GF-D8 (cell line): ENCODE measurements at regions not wholly inside any gene's neighbourhood (a gene's known extent, or its start where the extent isn't known, plus 50 kb on each side); places are given as distances from the start of the nearest gene placed in this dataset.

Source experiments
- DNase-seq: peaks from one replicate; lab custom pipeline; 2025; lab: John Stamatoyannopoulos, UW

DNA sequence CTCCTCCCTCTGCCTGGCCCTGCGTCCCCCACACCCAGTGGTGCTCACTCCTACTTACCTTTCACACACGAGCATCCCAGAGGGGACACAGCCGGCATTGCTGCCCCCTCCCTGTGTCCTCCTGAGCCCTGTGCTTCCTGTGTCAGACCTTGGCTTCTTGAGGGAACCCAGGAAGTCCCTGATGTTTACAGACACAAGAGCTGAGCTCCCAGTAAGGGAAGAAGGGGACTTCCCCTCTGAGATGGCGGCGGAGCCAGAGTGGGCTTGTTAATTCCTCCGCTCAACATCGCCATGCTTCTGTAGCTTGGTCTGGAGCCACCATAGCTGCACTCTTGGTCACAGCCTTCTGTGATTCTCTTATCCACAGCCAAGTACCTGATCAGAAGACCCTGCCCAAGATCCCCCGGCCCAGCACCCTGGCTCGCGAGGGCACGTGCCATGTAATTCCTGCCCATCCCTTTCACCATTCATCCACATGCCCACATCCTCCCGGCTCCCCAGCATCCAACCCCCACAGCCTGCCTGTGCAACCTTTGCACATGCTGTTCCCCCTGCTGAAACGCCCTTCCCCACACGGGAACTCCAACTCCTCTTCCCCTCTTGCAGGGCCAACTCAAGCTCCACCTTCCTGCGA lies 127.4 kb upstream of the FOXF1 start:
- DNase-seq = no peak

DNA sequence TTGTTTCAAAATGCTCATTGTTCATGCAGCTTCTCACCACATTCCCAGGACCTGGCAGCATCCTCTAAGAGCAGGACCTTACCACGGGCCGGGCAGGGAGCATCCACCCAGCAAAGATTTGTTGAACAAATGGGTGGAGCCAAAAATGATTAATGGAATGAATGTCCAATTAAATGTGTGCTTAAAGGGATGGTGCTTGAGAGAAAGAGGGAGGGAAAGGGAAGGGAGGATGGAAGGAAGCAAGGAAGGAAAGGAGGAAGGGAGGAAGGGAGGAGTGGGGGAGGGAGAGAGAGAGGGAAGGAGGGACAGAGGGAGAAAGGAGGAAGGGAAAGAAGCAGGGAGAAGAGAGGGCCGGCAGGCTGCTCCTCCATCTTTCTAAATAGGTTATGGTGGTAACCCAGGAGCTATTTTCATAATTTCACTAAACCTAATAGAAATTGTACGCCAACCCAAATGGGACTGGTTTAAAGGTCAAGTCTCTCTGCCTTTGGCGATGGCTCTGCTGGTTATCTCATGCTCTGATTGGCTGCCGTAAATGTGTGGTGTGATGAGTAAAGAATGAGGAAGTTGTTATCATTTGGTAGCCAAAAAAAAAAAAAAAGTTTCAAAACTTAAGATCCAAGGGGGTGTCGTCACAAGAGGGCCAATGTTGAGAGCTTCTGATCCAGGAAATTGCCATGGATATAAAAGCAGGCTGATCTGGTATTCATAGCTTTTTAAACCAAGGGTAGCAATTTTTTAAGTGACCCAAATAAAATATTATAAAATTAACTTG lies 126.7 kb upstream of the FOXF1 start:
- DNase-seq = no peak

DNA sequence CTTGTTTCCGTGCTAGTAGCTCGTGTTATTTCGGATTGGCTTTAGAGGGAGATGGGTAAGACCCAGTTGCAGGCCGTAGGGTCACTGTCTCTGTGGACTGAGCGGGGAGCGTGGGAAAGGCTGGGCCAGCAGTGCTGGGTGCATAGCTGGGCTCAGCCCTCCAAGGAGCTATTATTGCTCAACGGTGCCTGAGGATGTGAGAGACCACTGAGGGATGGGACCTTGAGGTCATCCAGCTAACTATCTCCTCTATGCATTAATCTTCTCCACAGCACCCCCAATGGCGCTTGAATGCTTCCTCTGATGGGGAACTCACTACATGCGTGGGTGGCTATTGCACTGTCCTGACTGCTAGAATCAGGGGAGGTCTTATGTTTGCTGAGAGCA lies 126.1 kb upstream of the FOXF1 start:
- no peak for DNase-seq

DNA sequence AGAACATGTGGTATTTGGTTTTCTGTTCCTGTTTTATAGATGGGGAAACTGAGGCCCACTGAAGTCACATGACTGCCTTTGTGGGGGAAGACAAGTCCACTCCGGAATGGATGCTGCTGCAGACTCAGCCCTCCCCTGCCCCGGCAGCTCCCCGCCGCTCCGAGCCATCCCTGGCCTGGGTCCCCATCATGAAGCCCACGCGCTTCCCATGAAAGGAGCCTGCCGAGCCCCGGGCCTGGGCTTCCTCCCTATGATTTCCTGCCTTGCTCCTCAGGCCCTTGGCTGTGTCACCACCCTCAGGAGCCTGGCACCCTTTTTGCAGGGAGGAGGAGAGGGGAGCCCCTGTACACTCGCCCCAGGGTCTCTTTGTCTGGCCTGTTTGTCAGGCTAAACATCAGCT lies 125.3 kb upstream of the FOXF1 start:
- DNase-seq = no peak

DNA sequence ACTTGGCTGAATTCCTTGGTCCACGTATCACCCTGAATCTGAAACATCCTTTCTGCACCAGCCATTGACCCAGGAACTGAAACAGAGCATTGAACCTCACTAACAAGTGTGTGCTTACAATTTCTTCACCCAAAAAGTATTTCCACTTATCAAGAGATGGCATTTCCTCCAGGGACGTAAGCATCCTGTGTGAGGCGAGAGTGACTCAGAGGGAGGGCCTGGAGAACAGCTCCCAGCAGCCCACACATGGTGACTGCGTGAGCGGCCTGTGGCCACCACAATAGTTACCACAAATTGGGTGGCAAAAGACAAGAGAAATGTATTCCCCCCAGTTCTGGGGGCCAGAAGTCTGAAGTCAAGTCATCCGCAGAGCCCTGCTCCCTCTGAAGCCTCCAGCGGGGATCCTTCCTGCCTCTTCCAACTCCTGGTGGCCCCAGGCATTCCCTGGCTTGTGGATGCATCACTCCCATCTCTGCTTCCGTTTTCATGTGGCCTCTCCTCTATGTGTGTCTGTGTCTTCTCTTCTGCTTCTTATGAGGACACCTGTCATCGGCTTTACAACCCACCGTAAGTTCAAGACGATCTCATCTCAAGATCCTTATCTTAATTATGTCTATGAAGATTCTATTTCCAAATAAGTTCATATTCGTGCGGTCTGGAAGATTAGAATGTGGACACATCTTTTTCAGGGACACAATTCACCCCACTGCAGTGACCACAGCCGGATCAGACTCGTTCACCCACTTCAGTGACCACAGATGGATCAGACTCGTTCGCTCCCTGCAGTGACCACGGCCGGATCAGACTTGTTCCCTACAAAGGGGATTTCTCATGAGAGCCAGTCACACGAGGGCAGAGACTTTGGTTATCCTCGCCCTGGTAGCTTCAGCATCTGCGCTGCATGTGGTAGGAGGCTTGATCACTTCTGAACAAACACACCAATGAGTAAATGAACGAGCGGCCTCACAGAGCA lies 122.6 kb upstream of the FOXF1 start:
- no peak for DNase-seq

DNA sequence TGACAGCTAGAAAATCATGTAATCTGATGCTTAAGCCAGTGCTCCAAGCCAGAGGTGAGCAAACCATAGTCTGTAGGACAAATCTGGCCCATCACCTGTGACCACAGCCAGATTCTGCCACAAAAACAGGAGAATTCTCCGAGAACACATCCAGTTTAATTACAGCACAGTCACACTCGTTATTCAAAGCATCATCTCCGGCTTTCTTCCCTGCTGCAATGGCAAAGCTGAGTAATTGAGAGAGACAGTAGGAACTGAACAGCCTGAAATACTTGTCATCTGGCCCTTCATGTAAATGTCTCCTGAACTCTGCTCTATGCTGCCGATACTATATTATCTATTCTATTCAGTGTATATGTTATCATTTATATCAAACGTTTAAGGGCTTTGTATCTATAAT lies 121.4 kb upstream of the FOXF1 start:
- DNase-seq = no peak

DNA sequence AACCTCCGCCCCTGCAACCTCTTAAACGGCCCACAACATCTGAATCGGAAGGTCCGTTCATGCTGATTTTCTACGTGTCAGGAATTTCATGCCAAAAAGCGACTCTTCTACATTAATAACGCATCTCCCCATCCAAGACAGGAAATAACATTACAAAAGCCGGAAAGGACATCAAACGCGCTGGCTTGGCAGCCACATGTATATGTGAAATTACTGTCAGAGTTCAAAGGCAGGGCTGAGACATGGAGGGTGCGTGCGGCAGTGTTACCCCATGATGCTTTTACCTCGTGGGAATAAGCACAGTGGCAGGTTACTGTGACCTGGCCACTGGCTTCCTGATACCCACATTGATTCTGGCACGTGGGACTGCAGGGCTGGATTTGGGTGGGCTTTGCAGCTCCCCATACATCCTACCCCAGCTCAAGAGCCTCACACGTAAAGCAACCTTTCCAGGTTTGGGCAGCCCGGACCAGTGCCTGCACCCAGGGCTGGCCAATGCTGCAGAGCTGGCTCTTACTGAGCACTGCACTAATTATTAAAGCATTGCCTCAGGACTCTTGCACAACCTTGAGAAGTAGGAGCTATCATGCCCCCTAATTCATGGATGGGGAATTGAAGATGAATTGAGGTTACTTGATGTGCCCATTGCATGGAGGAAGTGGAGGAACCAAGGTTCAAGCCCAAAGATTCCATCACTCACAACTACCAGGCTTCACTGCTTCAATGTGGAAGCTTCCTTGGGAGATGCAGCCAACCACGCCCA lies 120.6 kb upstream of the FOXF1 start:
- no peak for DNase-seq

DNA sequence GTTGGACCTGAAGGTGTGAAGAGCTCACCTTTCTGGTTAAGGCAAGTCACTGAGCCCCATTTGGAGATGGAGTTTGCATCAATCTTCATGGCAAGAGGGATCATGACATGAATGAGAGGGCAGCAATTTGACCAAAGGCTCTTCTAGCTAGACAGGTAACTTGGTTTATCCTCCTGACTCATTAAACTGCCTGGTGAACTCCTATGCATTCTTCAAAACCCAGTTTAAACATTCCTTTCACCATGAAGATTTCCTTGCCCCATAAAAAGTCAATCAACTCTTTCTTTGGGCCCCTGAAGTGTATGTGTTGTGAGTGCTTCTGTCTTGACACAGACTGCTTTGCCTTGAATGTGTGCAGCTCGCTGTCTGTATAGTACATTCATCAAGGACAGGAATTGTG lies 120.0 kb upstream of the FOXF1 start:
- no peak for DNase-seq

DNA sequence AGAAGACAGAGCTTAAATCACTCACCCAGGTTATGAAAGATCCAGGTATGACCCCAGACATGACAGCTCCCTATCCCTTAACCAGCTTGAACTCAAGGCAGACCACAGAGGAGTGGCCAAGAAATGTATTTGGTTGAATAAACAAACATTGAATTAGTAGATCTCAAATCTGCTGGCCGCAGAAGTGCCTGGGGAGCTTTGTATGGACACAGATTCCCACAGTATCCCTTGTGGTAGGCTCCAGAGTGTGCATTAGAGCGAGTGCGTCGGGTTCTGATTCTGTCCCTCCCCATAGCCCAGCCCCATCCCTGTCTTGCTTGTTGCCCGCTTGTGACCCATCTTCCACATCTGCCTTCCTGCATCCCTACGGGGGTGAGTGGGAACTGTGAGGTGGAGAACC lies 118.8 kb upstream of the FOXF1 start:
- DNase-seq = no peak

DNA sequence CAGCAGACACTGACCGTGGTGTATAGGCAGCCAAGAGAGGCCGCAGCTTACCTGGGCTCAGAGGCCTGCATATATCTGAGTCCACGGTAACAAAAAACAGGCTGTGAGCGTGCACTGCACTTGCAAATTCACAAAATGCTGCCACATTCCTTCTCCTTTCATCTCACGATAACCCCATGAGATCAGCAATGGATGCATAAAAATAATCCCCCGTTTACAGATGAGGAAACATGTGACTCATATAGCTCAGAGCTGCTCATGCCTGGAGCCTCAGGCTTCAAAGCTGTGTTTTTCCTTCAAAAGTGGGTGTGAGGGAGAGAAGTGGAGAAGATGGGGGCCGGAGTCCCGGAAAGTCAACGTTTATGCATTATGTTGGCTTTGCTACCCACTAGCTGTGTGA lies 118.3 kb upstream of the FOXF1 start:
- DNase-seq = no peak

DNA sequence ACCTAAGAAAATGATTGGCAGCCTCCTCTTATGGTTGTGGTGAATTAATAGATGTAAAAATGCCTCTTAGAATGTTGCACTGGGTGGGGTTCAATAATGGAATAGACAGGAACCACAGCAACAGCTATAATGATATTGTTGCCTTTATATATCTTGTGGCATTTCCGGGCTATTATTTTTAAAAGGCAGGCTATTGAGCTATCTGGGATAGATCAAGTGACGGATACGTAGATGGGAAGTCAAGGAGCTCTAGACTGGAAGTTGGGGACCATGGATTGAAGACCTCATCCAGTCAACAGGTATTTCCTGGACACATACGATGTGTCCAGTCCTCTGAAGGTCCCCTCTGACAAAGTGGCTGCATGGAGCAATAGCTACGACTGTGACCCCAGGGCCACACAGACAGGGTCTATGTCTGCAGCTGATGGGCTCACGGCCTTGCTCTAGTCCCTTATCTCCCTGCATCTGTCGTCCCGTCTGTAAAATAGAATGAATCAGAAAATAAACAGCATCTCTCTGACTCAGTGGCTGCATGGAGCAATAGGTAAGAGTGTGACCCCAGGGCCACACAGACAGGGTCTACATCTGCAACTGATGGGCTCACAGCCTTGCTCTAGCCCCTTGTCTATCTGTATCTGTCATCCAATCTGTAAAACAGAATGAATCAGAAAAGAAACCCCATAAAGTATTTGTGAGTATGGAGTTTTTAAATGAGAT lies 117.7 kb upstream of the FOXF1 start:
- no peak for DNase-seq

DNA sequence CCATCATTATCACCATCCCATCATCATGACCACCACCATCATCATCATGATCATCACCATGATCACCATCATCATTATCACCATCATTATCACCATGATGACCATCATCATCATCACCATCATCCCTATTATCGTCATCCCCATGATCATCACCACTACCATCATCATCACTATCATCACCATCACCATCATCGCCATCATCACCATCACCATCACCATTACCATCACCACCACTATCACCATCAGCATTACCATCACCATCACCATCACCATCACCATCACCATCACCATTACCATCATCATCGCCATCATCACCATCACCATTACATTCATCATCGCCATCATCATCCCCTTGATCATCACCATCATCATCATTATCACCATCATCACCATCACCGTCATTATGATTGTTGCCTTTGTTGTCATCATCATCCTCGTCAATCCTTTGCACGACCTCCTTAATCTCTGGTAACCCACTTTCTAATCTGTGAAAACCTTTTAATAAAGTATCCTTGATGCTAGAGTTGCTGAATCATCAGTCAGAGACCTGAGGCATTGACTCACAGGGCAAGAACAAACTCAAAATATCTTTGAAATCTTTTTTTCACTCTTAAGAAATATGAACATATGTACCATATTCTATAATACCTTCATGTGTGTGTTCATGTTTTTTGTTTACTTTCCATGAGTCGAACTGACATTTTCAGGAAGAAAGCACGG lies 116.3 kb upstream of the FOXF1 start:
- no peak for DNase-seq

DNA sequence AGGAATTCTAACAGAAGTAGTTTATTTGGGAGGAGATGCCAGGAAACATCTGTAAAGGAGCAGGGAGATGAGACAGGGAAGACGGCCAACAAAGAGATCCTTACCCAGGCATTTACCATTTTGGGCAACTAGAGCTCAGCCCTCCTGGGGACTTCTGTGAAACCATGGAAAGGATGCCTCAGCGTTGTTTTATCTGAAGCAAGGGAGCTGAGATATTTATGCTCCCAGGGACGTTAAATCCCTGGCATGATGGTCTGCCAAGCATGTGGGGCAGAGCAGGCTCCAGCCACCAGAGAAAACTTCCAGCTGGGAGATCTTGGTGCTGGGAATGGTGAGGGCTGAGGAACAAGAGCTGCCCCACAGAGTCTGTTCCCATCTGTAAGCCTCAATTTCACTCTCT lies 114.8 kb upstream of the FOXF1 start:
- DNase-seq = no peak

DNA sequence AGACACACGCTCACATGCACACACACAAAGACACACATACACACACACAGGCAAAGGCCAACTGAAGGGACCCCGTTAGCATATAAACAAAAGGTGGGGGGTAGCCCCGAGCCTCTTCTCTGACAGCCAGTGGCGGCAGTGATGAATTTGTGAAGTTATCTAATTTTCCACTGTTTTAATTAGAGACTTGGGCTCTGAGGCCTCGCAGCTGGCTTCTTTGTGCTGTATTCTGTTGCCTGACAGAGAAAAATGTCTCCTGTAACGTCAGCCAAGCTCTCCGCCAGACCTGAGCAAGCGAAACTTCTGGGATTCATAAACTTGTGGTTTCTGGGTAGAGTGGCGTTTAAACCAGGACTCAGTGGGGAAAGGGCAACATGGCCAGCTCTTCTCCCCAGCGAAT lies 113.9 kb upstream of the FOXF1 start:
- DNase-seq = no peak

DNA sequence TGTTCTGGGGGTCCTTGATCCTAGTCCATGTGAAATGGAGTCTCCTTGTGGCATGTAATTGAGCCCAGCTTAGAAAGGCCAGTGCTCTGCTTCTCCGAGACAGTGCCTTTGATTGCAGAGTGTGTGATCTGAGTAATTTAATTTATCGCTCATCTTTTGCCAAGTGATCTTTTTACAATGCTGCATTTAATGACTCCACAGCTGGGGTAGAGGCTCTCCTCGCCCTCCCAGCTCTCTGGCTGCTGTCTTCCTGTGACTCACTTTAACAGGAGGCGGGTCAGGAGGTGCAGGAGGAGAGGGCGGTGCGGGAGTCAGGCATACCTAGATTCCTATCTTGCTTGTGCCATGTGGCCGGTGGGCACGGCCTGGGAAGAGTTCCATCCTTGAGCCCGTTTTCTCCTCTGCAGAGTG lies 113.4 kb upstream of the FOXF1 start:
- DNase-seq = no peak

DNA sequence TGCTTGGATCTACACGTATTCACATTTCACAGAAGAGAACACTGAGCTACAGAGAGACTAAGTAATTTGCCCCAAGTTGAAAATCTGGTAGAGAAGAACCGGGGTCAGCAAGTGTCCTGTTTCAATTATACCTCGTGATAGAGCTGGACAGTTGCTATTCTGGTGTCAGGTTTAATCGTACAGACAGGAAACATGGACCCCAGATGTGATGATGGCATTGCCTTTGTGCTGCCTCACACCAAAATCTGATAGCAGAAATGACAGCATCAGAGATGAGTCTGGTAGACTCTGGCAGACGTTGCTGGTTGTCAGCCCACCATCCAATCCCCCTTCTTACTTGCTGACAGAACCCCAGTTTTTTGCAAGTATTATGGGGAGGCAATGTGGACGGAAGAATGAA lies 112.1 kb upstream of the FOXF1 start:
- DNase-seq = no peak

DNA sequence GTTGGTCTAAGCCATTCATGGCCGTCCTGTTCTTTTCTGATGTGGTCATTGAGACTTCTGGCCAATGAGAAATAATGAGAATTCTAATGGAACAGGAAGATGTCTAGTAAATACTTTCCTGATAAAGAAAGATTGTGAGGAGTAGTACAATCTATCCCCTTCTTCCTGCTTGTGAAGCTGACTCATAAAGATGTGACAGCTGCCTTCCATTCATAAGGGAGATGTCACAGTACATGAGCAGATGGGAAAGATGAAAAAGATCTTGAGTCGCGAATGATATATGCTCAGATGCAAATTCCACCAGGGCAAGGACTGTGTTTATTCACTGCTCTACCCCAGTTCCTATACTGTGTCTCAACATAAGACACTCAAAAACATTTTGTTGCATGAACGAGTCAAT lies 111.7 kb upstream of the FOXF1 start:
- DNase-seq = no peak

DNA sequence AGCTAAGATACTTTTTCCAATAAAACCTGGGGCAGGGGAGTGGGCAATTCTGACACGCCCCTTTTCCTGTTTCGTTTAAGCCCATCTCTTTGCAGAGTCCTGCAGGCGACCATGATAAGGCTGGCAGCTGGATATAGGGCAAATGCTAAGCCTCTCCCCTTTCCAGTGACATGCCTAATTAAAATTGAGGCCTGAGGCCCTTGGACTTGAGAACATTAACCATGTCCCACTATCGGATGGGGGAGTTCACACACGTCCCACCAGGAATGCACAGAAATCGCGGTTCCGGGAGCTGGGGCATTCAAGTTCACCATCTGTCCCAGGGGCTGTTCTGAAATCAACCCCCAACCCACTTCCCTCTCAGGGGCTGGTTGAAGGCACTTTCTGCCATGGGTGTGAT lies 109.2 kb upstream of the FOXF1 start:
- DNase-seq = no peak

DNA sequence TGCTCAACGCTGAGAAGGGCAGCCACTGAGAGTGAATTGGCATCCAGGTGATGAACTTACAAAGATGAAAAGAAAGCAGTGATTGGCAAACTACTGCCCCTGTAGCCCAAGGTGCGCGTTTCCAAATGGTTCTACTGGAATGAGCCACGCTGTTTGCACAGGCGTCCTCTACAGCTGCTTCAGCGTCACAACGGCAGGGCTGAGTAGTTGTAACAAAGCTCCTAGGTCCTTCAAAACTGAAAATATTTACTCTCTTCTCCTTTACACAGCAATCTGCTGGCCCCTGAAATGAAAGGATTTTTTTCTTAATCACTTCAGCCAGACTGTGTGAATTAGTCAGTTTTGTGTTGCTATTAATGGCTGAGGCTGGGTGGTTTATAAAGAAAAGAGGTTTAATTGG lies 107.2 kb upstream of the FOXF1 start:
- DNase-seq = no peak

DNA sequence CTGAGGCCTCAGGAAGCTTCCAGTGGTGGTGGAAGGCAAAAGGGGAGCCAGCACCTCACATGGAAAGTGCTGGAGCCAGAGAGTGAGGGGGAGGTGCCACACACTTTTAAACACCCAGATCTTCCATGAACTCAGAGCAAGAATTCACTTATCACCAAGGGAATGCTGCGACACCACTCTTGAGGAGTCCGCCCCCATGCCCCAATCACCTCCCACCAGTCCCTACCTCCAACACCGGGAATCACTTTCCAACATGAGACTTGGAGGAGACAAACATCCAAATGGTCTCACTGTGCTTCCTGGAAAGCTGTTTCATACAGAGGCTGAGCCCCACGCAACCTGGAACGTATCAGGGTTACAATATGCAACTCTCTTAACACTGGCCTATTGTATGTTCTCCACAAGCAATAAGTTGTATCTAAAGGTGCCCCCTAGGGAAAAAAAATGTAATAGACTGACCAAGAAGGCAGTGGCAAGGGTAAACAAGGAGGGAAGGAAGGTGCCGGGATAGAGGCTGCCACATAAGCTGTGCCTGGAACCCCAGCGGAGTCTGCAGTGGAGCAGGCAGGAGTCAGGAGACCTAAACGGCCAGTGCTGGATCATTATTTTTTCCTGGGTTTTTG lies 106.7 kb upstream of the FOXF1 start:
- DNase-seq = no peak
